Left kidney (tissue), 1 donor: ENCODE measurements at regions not wholly inside any gene's neighbourhood (a gene's known extent, or its start where the extent isn't known, plus 50 kb on each side); places are given as distances from the start of the nearest gene placed in this dataset.

ENCODE experiments used
- DNase-seq: peaks from one replicate; pipeline ENCODE4 v3.0.0-alpha.2; 2013

DNA sequence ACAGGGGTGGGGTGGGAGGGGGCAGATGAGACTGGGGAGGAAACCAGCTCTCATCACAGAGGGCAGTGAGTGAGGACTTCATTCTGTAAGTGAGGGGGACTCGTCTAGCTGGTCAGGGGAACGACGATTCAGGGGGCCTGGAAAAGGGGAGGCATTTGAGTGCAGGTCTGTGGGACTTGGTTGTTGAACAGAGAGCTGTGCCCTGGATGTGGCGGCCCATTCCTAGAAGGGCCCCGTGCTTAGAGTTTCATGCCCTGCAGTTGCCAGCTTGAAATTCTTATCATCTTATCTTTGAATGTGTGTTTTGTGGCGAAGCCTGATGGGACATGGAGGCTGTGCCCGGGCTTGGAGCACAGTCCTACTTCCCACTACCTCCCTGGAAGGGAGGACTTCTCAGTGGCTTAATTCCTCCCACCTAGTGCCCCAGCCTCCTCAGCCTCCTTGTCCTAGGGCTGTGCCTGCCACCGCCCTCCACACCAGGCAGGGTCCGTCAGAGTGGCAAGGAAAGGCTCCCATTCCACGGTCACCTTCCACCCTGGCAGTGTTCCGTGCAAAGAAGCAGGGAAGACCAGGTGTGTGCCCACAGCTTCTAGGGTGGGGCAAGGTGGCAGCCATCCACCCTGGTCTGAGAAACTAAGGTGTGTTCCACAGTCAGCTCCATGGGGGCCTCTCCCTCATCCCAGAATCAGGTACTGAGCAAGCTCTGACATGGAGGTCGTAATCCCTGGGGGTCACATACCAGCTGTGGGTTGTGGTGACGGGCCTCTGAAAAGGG, 59.7 kb upstream of the LMO1 start:
- DNase-seq = no peak

DNA sequence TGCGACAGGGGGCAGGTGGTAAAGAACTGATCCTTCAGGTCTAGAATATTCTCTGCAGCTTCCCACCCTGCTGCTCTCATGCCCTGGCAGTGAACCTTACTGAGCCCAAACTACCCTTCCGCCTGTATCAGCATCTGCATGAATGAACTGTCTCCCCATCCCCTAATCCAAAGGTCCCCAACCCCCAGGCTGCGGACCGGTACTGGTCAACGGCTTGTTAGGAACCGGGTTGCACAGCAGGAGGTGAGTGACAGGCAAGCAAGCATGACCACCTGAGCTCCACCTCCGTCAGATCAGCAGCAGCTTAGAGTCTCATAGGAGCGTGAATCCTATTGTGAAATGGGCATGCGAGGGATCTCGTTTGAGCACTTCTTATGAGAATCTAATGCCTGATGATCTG, 58.2 kb upstream of the LMO1 start:
- DNase-seq = no peak

DNA sequence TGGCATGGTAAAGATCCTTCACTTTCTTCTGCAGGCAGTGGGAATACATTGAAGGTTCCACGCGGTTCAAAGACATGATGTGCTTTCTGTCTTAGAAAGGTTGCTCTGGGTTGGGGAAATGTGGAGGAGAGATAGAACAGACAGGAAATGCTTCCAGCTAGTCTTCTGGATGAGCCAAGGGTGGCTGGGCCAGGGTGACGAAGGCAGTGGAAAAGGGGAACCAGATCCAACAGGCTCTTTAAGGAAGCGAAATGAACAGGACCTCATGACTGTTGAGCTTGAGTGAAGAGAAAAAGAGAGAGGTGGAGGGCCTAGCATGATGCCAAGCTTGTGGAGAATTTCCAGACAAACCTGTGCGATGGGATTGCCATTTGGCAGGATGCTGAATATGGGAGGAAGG, 56.4 kb upstream of the LMO1 start:
- DNase-seq = no peak

DNA sequence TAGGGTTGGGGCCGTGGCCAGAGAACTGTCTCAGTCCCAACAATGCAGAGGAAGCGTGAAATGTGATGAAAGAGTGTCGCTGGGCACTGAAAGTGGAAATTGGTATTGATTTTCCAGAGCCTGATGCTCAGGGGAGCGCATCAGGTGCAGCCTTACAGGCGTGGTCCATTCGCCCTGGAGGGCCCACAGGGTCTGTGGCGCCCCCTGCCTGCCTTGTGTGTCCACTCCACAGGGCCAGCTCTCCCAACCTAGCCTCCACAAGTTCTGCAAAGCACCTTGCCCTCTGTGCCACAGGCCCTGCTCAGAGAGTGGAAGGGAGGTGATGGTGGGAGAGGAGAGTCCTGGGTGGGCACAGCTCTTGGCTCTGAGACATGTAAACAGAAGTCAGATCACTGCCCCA, 54.9 kb upstream of the LMO1 start:
- DNase-seq = no peak

DNA sequence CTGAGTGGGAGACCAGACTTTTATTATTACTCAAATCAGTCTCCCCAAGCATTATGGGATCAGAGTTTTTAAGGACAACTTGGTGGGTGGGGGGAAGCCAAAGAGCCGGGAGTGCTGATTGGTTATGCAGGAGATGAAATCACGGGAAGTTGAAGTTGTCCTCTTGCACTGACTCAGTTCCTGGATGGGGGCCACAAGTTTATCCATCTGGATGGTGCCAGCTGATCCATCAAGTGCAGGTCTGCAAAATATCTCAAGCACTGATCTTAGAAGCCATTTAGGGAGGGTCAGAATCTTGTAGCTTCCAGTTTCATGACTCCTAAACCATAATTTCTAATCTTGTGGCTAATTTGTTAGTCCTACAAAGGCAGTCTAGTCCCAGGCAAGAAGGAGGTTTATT, 53.5 kb upstream of the LMO1 start:
- DNase-seq = no peak

DNA sequence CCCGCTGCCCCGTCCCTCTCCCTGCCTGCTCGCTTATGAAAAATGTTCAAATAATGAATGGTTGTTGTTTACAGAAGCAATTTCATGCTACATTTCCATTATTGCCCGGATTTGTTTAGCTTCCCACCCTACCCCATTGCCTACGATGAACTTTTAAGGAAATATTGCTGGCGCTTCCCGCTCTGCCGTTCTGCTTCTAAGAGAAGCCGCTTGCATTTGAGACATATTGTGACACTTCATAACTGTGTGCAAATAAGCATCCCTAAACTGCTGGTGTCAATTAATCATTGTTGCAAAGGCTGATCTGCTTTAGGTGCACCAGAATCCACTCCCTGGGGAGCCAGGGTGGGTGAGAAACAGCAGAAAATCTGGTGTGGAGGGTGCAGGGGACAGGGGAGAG, 52.3 kb upstream of the LMO1 start:
- no peak for DNase-seq

DNA sequence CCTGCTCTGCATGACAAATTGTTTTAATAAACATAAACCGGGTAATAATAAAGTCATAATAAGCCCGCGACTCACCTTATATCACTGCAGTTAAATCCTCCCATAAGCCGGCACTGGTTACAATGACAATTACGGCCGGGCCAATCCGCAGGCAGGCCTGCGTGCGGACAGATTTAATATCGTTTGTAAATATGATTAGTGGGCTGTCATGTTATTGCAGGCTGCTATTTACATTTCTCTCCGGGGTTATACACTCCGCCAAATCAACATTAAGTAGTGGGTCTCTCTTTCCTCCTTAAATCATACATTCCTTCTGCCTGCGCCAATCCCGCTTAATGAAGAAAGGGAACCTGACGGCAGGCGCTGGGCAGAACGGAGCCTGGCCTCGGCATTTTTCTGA, 51.8 kb upstream of the LMO1 start:
- DNase-seq = no peak

DNA sequence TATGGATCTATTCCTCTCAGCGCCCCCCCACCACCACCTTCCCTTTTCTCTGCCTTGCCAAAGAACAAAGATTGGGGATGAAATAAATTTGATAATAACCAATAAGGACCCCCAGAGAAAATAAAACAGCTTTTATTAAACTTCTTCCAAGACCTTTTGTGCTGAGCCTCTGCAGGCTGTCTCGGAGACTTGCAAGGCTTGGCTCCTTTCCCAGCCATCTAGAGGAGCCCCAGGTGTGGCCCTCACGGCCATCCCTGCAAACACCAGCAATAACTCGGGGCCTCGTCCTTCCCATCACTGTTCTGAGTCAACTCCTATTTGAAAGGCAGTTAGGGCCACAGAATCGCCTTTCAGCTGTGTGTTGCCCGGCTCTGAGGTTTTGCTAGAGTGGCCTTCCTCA, 51.2 kb upstream of the LMO1 start:
- no peak for DNase-seq

DNA sequence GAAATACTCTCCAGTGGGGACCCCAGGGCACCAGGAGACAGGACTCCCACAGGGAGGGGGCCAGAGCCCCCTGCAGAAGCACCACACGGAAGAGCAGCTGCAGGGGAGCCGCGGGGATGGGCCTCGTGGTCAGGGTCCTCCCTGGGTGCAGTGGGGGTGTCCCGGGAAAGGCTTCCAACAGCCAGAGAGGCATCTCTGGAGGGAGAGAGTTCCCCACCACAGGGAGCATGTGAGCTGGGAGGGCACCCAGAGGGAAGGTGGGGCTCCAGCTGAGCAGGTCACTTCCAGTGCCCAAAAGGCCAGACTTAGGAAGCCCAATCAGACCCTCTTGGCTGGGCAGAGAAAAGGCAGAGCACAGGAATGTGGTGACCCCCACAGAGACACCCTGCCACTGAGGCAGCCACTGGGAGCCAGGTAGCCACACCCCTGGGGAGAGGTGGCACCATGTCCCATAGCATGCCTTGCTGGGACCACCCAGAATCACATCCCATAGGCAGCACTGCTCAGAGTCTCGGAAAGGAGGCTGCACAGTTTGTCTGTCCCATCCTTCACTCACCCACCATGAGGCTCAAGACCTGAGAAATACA, 49.9 kb upstream of the LMO1 start:
- DNase-seq = no peak
